Activated CD4-positive, alpha-beta T cell treated with anti-CD3 and anti-CD28 coated beads, Interleukin-2, amount 50 U/mL, for 4 hours (primary cell): ENCODE measurements at regions not wholly inside any gene's neighbourhood (a gene's known extent, or its start where the extent isn't known, plus 50 kb on each side); places are given as distances from the start of the nearest gene placed in this dataset.

Experiments
- DNase-seq, 2 experiments: peaks; one replicate each; pipeline ENCODE4 v3.0.0-alpha.2; 2020

DNA sequence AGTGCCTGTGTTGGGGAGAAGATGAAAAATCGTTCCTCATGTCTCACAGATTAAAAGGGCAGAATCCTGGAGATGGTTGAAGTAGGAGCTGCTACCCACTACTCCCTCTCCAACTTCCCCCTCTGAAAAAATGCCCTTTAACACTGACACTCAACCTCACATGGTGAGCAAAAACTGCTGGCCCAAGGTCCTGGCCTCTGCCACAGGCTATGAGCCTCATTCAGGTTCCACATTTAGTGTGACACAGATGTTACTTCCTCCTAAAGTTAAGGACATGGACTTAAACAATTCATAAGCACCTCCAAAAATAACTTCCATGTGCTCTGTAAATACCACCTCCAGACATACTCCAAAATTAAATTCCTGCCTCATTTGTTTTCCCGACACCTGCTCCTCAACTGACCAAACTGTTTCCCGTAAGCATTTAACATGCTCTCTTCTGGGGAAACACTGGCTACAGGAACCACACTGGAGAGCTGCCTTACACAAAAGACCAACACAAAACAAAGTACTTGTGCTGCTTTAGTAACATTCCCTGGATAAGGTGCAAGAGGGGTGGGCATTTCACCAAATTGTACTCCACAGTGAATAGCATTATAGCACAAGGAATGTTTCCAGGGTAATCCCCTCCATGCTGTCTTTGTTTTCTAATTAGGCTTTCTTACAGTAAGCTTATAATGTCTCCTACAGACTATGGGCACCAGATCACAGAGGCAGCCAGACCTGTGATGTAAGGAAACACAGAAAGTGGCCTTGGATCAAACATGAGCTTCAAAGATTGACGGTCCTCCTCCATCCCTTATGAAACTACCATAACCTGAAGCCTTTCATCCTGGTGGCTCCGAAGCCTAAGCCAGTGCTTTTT lies 57.0 kb downstream of the PHLDA1 start:
- no peak for DNase-seq

- no peak for DNase-seq
Measured at GRCh38 chr12:75971253-75971652, 60.3 kb downstream of the PHLDA1 start.

DNA sequence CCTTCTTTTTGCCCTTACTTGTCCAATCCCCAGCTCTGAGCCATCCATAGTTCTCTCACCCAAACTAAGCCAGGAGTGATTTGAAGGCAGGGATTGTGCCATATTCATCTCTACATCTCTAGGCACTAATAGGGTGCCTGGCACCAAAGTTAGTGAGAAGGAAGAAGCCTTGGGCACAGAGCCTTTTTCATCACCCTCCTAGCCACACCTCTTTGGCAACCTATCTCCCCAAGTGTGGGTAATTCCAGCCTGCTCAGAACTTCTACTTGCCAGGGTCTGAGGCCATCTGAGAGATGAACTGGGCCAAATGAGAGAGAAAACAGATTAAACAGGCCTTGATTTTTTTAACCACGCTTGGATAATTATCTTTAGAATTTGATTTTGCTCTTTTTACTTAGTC lies 61.3 kb downstream of the PHLDA1 start:
- no peak for DNase-seq

- DNase-seq: no peak
Measured at GRCh38 chr12:75969768-75970167, 61.8 kb downstream of the PHLDA1 start.

DNA sequence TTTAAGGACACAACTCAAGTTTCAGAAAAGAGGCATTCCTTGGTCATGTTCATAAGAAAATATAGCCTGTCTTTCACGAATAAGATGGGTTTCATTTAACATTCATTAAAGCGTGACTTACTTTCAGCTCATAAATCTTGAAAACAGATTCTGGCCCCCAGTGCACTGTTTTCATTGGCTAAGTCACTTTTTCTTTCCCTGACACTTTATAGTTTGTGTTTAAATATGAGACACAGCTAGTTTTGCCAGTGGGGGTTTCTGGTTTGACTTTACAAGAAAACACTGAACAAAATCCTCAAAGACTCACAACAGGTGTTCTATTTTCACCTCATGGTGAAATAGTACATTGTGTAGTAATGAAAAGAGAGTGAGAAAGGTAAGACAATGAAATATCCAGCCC lies 65.9 kb downstream of the PHLDA1 start:
- DNase-seq: no peak

GRCh38 chr12:75964150-75964549 lies 67.4 kb downstream of the PHLDA1 start:
- DNase-seq: no peak

- DNase-seq: no peak
Measured at GRCh38 chr12:75961878-75962277, 69.7 kb downstream of the PHLDA1 start.

DNA sequence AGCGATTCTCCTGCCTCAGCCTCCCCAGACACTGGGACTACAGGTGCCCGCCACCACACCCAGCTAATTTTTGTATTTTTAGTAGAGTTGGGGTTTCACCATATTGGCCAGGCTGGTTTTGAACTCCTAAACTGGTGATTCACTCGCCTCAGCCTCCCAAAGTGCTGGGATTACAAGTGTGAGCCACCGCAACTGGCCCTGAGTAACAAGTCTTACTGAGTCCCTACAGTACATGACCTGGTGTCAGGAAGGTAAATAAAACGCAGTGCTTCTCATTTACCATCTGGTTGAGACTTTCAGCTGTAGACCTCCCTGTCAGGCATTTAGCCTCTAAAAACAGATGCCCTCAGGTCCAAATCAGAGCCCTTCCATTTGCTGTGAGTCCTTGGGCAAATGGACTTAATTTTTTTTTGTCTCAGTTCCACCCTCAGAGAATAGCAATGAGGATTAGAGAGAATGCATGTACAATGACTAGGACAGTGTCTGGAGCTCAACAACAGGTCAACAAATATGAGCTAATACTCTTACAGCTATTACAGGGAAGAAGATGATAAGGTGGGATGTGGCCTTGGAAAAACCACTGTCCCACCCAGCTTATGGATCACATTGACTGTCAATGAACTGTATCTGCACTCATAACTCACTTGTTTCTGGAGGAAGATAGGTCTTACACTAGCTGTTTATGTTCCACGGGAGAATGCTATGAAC lies 70.5 kb downstream of the PHLDA1 start:
- no peak for DNase-seq

DNA sequence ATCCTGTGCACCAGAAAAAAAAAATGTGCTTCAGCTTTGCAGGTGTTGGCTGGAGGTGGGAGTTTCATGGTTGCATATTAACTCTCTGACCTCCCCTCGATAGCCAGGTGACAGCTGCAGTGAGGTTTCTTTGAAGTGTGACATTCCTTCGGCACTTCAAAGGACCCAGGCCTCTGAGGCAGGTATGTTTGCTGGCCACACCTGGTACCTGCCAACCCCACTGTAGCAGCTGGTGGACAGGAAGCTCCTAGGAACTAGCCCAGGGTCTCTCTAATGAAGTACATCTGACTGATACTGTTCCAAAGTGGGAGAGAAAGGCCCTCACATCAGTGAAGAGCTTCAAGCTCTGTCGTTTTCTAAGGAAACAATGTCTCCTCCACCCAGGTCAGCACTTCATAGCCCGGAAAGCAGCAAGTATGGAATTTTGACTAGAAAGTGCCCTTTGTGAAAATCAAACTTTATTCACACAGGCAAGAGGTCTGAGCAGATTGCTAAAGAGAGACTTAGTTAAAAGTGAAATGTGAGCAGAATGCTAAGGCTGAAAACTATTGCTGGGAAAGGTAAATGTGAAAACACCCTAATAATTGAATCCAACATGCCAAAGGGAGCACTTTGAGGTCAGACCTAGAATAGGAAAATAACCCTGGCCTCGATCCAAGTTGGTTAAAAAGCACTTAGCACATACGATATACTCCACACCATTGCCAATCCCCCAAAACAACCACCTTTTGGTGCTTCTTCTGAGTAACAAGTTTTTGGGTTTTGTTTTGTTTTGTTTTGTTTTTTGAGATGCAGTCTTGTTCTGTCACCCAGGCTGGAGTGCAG lies 71.3 kb downstream of the PHLDA1 start:
- DNase-seq: no peak

DNA sequence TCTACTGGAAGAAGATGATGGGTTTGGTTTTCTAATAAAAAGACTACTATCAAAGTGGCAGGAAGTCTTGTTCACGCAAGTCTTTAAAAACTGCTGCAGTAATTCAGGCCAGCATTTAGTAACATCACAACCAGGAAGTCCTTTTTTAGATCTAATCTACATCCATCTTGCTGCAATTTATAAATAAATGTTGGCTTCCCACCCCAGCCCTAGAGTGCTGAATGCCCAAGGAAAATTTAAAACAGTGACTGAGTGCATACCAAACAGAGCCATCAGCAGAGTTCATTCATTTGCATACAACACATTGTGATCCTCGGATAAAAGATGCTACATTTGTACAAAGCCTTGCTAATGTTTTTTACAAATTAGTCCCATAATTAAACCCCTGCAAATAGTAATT lies 72.1 kb downstream of the PHLDA1 start:
- no peak for DNase-seq

GRCh38 chr12:75959060-75959459 lies 72.5 kb downstream of the PHLDA1 start:
- no peak for DNase-seq

DNA sequence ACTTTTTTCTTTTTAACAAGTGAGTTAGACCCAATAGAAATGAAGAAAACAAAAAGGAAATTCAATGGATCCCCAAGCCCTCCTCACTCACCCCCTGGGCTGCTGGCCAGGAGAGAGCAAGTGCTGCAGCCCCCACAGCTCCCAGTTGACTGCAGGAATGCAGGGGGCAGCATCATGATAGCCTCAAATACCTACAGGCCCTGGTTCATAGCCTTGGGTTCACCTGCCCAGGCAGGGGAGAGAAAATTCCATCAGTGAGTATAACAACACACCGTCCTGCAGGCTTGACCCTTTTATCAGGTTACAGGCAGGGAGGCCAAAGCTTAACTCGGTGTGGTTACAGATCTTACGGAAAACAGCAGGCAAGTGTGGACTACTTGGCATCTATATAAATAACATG lies 76.3 kb downstream of the PHLDA1 start:
- no peak for DNase-seq

DNA sequence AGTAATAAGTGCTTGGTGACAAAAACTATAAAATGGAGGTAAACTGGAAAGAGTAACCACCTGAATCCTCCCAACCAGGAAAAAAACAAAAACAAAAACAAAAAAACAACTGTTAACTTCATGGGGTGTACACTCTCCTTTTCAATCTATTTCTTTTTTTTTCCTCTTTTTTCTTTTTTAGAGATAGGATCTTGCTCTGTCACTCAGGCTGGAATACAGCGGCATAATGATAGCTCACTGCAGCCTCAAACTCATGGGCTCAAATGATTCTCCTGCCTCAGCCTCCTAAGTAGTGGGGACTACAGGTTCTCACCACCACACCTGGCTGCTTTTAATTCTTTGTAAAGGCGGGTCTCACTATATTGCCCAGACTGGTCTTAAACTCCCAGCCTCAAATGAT lies 76.8 kb downstream of the PHLDA1 start:
- no peak for DNase-seq

GRCh38 chr12:75954041-75954440 lies 77.5 kb downstream of the PHLDA1 start:
- DNase-seq: no peak

DNA sequence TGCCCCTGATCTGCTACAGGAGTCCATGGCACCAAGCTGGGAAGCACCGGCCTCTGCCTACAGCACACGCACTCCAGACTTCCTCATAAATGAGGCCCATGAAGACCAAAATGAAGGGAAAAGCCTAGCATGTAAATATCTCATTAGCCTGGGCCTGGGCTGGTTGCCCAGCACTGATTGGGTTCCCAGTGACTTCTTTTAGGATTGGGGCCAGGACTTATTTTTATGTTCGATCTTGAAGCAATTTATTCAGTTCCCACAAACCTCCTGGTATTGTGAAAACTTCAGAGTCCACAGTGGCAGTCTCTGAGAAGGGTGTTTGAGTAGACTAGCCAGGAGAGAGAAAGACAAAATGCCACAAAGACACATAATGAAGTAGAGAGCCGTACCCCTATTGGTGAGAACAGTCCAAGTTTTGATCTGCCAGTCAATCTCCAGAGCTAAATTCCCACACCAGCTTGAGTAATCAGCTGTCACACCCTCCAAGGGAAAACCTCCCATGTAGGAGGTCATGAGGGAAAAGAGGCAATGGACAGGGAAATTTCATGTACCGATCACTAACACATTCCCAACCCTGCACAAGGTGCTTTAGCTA lies 78.2 kb downstream of the PHLDA1 start:
- no peak for DNase-seq

- DNase-seq: no peak
Measured at GRCh38 chr12:75951399-75952278, 79.9 kb downstream of the PHLDA1 start.

DNA sequence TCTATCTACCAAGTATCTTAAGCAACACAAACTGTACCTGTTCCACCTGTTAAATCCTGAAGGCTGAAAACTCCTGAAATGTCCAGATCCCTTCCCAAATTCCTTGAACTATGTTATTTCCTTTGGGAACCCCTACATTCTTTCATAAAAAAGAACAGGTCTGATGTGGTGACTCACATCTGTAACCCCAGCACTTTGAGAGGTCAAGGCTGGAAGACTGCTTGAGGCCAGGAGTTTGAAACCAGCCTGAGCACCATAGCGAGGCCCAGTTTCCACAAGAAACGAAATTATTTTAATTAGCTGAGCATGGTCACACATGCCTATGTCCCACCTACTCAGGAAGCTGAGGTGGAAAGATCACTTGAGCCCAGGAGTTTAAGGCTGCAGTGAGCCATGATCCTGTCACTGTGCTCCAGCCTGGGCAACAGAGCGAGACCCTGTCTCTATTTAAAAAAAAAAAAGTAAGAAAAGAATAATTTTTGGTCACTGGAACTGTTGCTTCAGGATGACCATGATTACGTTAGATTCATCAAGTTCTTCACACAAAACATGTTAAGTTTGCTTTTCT lies 84.3 kb downstream of the PHLDA1 start:
- no peak for DNase-seq

DNA sequence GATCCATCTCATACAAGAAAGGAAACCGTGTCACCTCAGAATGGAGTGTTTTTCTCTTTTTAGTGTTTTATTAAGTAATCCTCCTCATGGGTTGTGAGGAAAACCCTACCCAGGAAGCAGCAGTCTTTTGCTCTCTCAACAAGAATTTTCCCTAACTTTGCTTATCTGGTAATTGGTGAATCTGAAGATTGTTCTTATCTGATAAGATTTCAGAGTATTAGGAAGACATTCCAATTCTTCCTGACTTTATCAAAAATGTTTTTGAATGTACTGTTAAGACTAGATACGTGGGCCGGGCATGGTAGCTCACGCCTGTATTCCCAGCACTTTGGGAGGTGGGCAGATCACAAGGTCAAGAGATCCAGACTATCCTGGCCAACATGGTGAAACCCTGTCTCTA lies 86.0 kb downstream of the PHLDA1 start:
- DNase-seq: no peak

GRCh38 chr12:75944905-75945432 lies 86.6 kb downstream of the PHLDA1 start:
- no peak for DNase-seq

- DNase-seq: no peak
Measured at GRCh38 chr12:75944097-75944904, 87.3 kb downstream of the PHLDA1 start.

DNA sequence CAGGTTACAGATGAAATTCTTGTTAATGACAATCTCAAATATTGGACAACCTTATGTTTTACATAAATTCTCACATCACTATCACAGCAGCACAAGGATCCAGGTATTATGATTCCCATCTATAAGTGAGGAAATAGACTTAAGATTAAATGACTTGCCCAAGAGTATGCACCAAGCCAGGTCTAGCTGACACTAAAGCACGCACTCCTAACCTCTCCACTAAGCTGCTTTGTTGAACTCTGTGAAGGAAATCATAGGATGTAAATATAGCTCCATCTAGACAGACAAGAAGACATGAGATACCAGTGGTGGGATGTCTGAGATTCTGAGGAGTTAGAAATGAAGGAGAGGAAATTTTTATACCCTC lies 87.9 kb downstream of the PHLDA1 start:
- DNase-seq: no peak
